Astrocyte (in vitro differentiated cells and primary cell): ENCODE measurements at regions not wholly inside any gene's neighbourhood (a gene's known extent, or its start where the extent isn't known, plus 50 kb on each side); places are given as distances from the start of the nearest gene placed in this dataset.
A peak's percentile ranks its signal among the peaks of the same experiment; 100 is the strongest.

Experiments
- DNase-seq: peaks from one replicate; pipeline ENCODE4 v3.0.0-alpha.2; 2010; ENCODE audit warnings: low read depth
- FAIRE-seq: peaks from 2 replicates; lab custom pipeline; 2011; peaks lifted over from hg19 to GRCh38; lab: Jason Lieb, UNC
- H2AFZ ChIP-seq: 2 replicates; pipeline ENCODE4 v1.6.0; 2012; ENCODE audit warnings: low read depth, low read length, inconsistent platforms
- H3K27ac ChIP-seq: 2 replicates; pipeline ENCODE4 v1.5.1; 2011; ENCODE audit warnings: low read depth, low read length, inconsistent platforms
- H3K27me3 ChIP-seq: 2 replicates; pipeline ENCODE4 v1.6.0; 2011; ENCODE audit warnings: low read length, inconsistent platforms; ENCODE audit not compliant: insufficient read depth
- H3K36me3 ChIP-seq: 2 replicates; pipeline ENCODE4 v1.5.1; 2011; ENCODE audit warnings: low read length, inconsistent platforms; ENCODE audit not compliant: insufficient read depth
- H3K4me1 ChIP-seq: 2 replicates; pipeline ENCODE4 v1.5.1; 2011; ENCODE audit warnings: low read length, inconsistent platforms; ENCODE audit not compliant: insufficient read depth
- H3K4me2 ChIP-seq: 2 replicates; pipeline ENCODE4 v1.6.0; 2012; ENCODE audit warnings: low read length, inconsistent platforms
- H3K4me3 ChIP-seq: 2 replicates; pipeline ENCODE4 v1.5.1; 2011; ENCODE audit warnings: low read depth, mild to moderate bottlenecking, low read length, inconsistent platforms; ENCODE audit not compliant: insufficient read depth
- H3K79me2 ChIP-seq: 2 replicates; pipeline ENCODE4 v1.6.0; 2012; ENCODE audit warnings: mild to moderate bottlenecking, low read length, inconsistent platforms; ENCODE audit not compliant: insufficient read depth
- H3K9ac ChIP-seq: 2 replicates; pipeline ENCODE4 v1.6.0; 2012; ENCODE audit warnings: mild to moderate bottlenecking, low read length, inconsistent platforms
- H3K9me3 ChIP-seq: 2 replicates; pipeline ENCODE4 v1.5.1; 2012; ENCODE audit warnings: low read depth, mild to moderate bottlenecking, low read length, inconsistent platforms; ENCODE audit not compliant: insufficient read depth
- H4K20me1 ChIP-seq: 2 replicates; pipeline ENCODE4 v1.6.0; 2012; ENCODE audit warnings: low read length, inconsistent platforms; ENCODE audit not compliant: insufficient read depth
- H3K27ac Mint-ChIP-seq: one replicate; pipeline ENCODE4 v1.8.0; 2021; ENCODE audit warnings: mild to moderate bottlenecking, mixed read lengths; ENCODE audit not compliant: unreplicated experiment
- H3K27me3 Mint-ChIP-seq: one replicate; pipeline ENCODE4 v1.8.0; 2021; ENCODE audit warnings: low read depth, mixed read lengths; ENCODE audit not compliant: unreplicated experiment
- H3K36me3 Mint-ChIP-seq: one replicate; pipeline ENCODE4 v1.8.0; 2021; ENCODE audit warnings: low read depth, mixed read lengths; ENCODE audit not compliant: unreplicated experiment
- H3K4me1 Mint-ChIP-seq: one replicate; pipeline ENCODE4 v1.8.0; 2021; ENCODE audit warnings: low read depth, mixed read lengths; ENCODE audit not compliant: unreplicated experiment
- H3K4me3 Mint-ChIP-seq: one replicate; pipeline ENCODE4 v1.8.0; 2021; ENCODE audit warnings: mild to moderate bottlenecking, moderate library complexity, mixed read lengths; ENCODE audit not compliant: unreplicated experiment
- H3K9me3 Mint-ChIP-seq: one replicate; pipeline ENCODE4 v1.8.0; 2021; ENCODE audit warnings: mild to moderate bottlenecking, mixed read lengths; ENCODE audit not compliant: unreplicated experiment
- CTCF ChIP-seq: IDR thresholded peaks from 2 replicates; pipeline ENCODE4 v1.5.1; 2011; ENCODE audit warnings: low read depth, mild to moderate bottlenecking, inconsistent platforms, low read length, moderate library complexity; ENCODE audit not compliant: insufficient read depth
- EZH2 ChIP-seq: IDR thresholded peaks from 2 replicates; pipeline ENCODE4 v1.6.1; 2012; ENCODE audit warnings: mild to moderate bottlenecking, low read length, inconsistent platforms; ENCODE audit not compliant: insufficient read depth

DNA sequence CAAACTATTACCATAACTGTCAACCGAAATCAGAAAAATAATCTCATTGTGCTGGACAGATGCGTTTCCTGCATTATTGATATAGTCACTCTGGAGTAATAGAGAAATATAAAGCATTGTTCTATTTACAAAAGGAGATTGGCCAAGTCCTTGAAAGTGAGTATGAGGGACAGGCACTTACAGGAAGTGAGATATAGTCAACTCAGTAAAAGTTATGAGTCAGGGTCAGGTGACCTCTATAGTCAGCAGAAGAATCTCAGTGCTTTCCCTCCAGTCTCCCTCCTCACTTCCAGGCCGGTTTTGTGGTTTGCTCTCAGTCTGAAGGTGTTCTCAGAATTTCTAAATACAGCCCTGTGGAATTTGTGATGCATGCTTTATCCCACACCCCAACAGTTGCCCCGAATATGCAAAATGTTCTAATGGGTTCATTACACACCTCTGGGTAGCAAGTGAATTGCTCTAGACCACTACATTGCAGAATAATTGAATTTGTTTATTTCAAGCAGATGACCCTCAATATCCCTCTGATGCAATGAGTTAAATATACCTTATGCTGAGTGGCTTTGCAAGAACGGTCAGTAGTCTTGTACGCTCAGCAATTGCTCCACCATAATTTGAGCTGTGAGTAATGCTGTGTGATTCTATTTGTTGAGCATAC, 787.7 kb downstream of the MCTP2 start:
- Mint-ChIP-seq H3K27ac (peak overlapping the region; percentile 77), H3K36me3 (no peaks in the 10 kb centered on the region), H3K27me3 (no peaks in the 10 kb centered on the region), H3K9me3 (no peaks in the 10 kb centered on the region), H3K4me3 (no peak overlapping the region), H3K4me1 (peaks cover 33% of the 10 kb centered on the region)
- H3K4me1 ChIP-seq: peaks cover 11% of the 10 kb centered on the region
- H3K9ac ChIP-seq: no peak overlapping the region
- DNase-seq (peak; percentile 91), FAIRE-seq (peak; percentile 99)
- H3K79me2 ChIP-seq: no peaks in the 10 kb centered on the region
- no peak overlapping the region for H3K4me3 ChIP-seq
- peak overlapping the region; percentile 56 for H3K4me2 ChIP-seq
- no peaks in the 10 kb centered on the region for H4K20me1 ChIP-seq
- H3K36me3 ChIP-seq: no peaks in the 10 kb centered on the region
- H2AFZ ChIP-seq: no peak overlapping the region
- H3K9me3 ChIP-seq: no peaks in the 10 kb centered on the region
- H3K27me3 ChIP-seq: no peaks in the 10 kb centered on the region
- TF ChIP-seq CTCF (no peak), EZH2 (no peak)
- peak overlapping the region; percentile 28 for H3K27ac ChIP-seq

DNA sequence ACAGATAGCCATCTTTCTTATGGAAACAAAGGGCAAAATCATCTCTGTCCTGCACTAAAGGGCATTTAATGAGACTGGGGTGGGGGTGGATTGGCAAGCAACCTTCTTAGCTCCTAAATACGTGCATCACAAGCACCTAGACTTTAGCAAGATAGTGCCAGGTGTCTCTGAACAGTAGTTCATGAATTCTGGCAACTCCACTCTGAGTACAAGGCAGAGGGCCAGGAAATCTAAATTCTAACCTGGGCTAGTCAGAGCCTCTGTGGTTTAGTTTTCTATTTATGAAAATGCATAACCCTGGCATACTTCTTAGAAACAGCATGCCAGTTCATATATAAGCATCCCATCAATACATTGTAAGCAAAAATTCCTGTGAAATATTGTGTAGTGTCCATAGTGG, 788.5 kb downstream of the MCTP2 start:
- H3K27ac Mint-ChIP-seq: peak overlapping the region; percentile 66
- no peak for TF ChIP-seq CTCF
- no peak for TF ChIP-seq EZH2
- H3K27me3 Mint-ChIP-seq: no peaks in the 10 kb centered on the region
- peaks cover 33% of the 10 kb centered on the region for H3K4me1 Mint-ChIP-seq
- Histone ChIP-seq H3K27me3 (no peaks in the 10 kb centered on the region), H3K9me3 (no peaks in the 10 kb centered on the region), H2AFZ (no peak overlapping the region), H3K4me2 (no peak overlapping the region), H3K36me3 (no peaks in the 10 kb centered on the region), H3K27ac (no peak overlapping the region), H4K20me1 (no peaks in the 10 kb centered on the region), H3K4me3 (no peak overlapping the region), H3K4me1 (peaks cover 11% of the 10 kb centered on the region), H3K79me2 (no peaks in the 10 kb centered on the region), H3K9ac (no peak overlapping the region)
- no peak for FAIRE-seq
- H3K9me3 Mint-ChIP-seq: no peaks in the 10 kb centered on the region
- no peaks in the 10 kb centered on the region for H3K36me3 Mint-ChIP-seq
- H3K4me3 Mint-ChIP-seq: no peak overlapping the region
- DNase-seq: peak; percentile 30

DNA sequence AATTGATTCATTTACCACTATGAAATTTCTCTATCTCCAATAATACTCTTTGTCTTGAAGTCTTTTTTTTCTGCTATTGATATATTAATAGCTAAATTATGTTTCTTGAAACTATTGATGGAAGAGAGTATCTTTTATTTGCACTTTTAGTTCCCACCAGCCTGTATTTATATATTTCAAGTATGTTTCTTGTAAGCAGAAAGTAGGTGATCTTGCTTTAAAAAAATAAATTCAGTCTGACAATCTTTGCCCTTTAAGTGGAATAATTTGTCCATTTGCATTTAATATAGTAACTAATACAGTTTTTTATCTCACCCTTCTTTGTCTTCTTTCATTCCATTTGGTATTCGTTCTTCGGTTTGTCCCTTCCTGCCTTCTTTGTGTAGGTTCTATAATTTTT, 790.5 kb downstream of the MCTP2 start:
- H3K4me1 Mint-ChIP-seq: peaks cover 33% of the 10 kb centered on the region
- Histone ChIP-seq H4K20me1 (no peaks in the 10 kb centered on the region), H3K9me3 (no peaks in the 10 kb centered on the region), H3K36me3 (no peaks in the 10 kb centered on the region), H3K9ac (no peak overlapping the region), H3K27ac (no peak overlapping the region), H3K79me2 (no peaks in the 10 kb centered on the region), H3K4me2 (no peak overlapping the region), H3K4me3 (no peak overlapping the region), H2AFZ (no peak overlapping the region), H3K27me3 (no peaks in the 10 kb centered on the region), H3K4me1 (peaks cover 11% of the 10 kb centered on the region)
- no peaks in the 10 kb centered on the region for H3K9me3 Mint-ChIP-seq
- H3K27me3 Mint-ChIP-seq: no peaks in the 10 kb centered on the region
- FAIRE-seq (no peak), DNase-seq (no peak)
- H3K36me3 Mint-ChIP-seq: no peaks in the 10 kb centered on the region
- TF ChIP-seq EZH2 (no peak), CTCF (no peak)
- no peak overlapping the region for H3K27ac Mint-ChIP-seq
- no peak overlapping the region for H3K4me3 Mint-ChIP-seq
